ENCODE measurements at regions not wholly inside any gene's neighbourhood (a gene's known extent, or its start where the extent isn't known, plus 50 kb on each side); places are given as distances from the start of the nearest gene placed in this dataset.

- no peak for TF ChIP-seq POLR2A (IDR thresholded peaks at IDR 0.05; ENCODE audit: low read depth, low read length)
- no peak for TF ChIP-seq TAF1 (IDR thresholded peaks at IDR 0.05; ENCODE audit: low read depth, low read length)
Measured at GRCh38 chrX:25873196-25873595, 264.9 kb upstream of the MAGEB18 start.
